ENCODE measurements at regions not wholly inside any gene's neighbourhood (a gene's known extent, or its start where the extent isn't known, plus 50 kb on each side); places are given as distances from the start of the nearest gene placed in this dataset.
A peak's percentile ranks its signal among the peaks of the same experiment; 100 is the strongest.

- intact Hi-C loops (cut with micrococcal nuclease), result no loop called here
- TF ChIP-seq CTCF (IDR thresholded peaks at IDR 0.05; ENCODE audit: borderline replicate concordance), result no peak
- H3K4me1 ChIP-seq, result peaks cover 56% of the 10 kb centered on the region
- DNase-seq, result no peak
- no peaks in the 10 kb centered on the region for H3K27me3 ChIP-seq (ENCODE audit: low read depth)
- no peak overlapping the region for H3K4me3 ChIP-seq
- H3K36me3 ChIP-seq, result no peaks in the 10 kb centered on the region
- H3K9me3 ChIP-seq (replicated peaks), result no peaks in the 10 kb centered on the region
- H3K27ac ChIP-seq (replicated peaks), result no peak overlapping the region
Observed at GRCh38 chr6:157761926-157762325, 61.1 kb upstream of the SNX9 start.

GRCh38 chr6:157762636-157763035 is 60.4 kb upstream of the SNX9 start:
- Histone ChIP-seq H3K4me3 (no peak overlapping the region), H3K27me3 (ENCODE audit: low read depth) (no peaks in the 10 kb centered on the region), H3K9me3 (replicated peaks) (no peaks in the 10 kb centered on the region), H3K27ac (replicated peaks) (no peak overlapping the region), H3K36me3 (no peaks in the 10 kb centered on the region), H3K4me1 (peaks cover 48% of the 10 kb centered on the region)
- no peak for DNase-seq
- no peak for TF ChIP-seq CTCF (IDR thresholded peaks at IDR 0.05; ENCODE audit: borderline replicate concordance)
- intact Hi-C loops (cut with micrococcal nuclease), result no loop called here

- Histone ChIP-seq H3K4me1 (peaks cover 45% of the 10 kb centered on the region), H3K9me3 (replicated peaks) (no peaks in the 10 kb centered on the region), H3K36me3 (no peaks in the 10 kb centered on the region), H3K27me3 (ENCODE audit: low read depth) (no peaks in the 10 kb centered on the region), H3K4me3 (no peak overlapping the region), H3K27ac (replicated peaks) (peak overlapping the region; percentile 60)
- intact Hi-C loops (cut with micrococcal nuclease), result no loop called here
- no peak for DNase-seq
- no peak for TF ChIP-seq CTCF (IDR thresholded peaks at IDR 0.05; ENCODE audit: borderline replicate concordance)
Observed at GRCh38 chr6:157763129-157763903, 59.7 kb upstream of the SNX9 start.

GRCh38 chr6:157763904-157764177 is 59.2 kb upstream of the SNX9 start:
- intact Hi-C loops (cut with micrococcal nuclease), result no loop called here
- TF ChIP-seq CTCF (IDR thresholded peaks at IDR 0.05; ENCODE audit: borderline replicate concordance), result no peak
- Histone ChIP-seq H3K27ac (replicated peaks) (peak overlapping the region; percentile 60), H3K4me3 (no peak overlapping the region), H3K4me1 (peaks cover 40% of the 10 kb centered on the region), H3K9me3 (replicated peaks) (no peaks in the 10 kb centered on the region), H3K27me3 (ENCODE audit: low read depth) (no peaks in the 10 kb centered on the region), H3K36me3 (no peaks in the 10 kb centered on the region)
- DNase-seq, result no peak

GRCh38 chr6:157764178-157765068 is 58.6 kb upstream of the SNX9 start:
- DNase-seq, result peak; percentile 64
- no peak overlapping the region for H3K4me3 ChIP-seq
- peaks cover 41% of the 10 kb centered on the region for H3K4me1 ChIP-seq
- H3K27me3 ChIP-seq (ENCODE audit: low read depth), result no peaks in the 10 kb centered on the region
- intact Hi-C loops (cut with micrococcal nuclease), result no loop called here
- no peak for TF ChIP-seq CTCF (IDR thresholded peaks at IDR 0.05; ENCODE audit: borderline replicate concordance)
- peak overlapping the region; percentile 60 for H3K27ac ChIP-seq (replicated peaks)
- no peaks in the 10 kb centered on the region for H3K36me3 ChIP-seq
- H3K9me3 ChIP-seq (replicated peaks), result no peaks in the 10 kb centered on the region

Measured in left ventricle myocardium inferior (tissue), 1 donor.